GM13976 (cell line): ENCODE measurements at regions not wholly inside any gene's neighbourhood (a gene's known extent, or its start where the extent isn't known, plus 50 kb on each side); places are given as distances from the start of the nearest gene placed in this dataset.
A peak's percentile ranks its signal among the peaks of the same experiment; 100 is the strongest.

Experiments
- DNase-seq: peaks from one replicate; pipeline ENCODE4 v3.0.0; 2012; ENCODE audit warnings: low spot score
- CTCF ChIP-seq: IDR thresholded peaks from 2 replicates; pipeline ENCODE4 v1.5.1; 2012; ENCODE audit warnings: borderline replicate concordance, mild to moderate bottlenecking; ENCODE audit not compliant: insufficient read depth; ENCODE audit errors: extremely low read depth, missing control alignments, control extremely low read depth
- in situ Hi-C: fragments of 300-500 bp; cut with MboI; formaldehyde crosslinking; loops from one replicate; pipeline ENCODE4 v1.12.0; 2022; ENCODE audit warnings: low sequenced_read_pairs, mixed read lengths, inconsistent platforms; ENCODE audit not compliant: unreplicated experiment

- no peak for DNase-seq
- in situ Hi-C loops = loop anchor here (10.0 kb wide), 1 partner anchor 278 kb away; no protein-coding TSS in a partner anchor
- TF ChIP-seq CTCF = no peak
Observed at GRCh38 chr4:153122855-153123254, 81.4 kb upstream of the TRIM2 start.

- in situ Hi-C loops = loop anchor here (10.0 kb wide), 1 partner anchor 281 kb away; no protein-coding TSS in a partner anchor
- DNase-seq = no peak
- TF ChIP-seq CTCF = no peak
Observed at GRCh38 chr4:153126137-153126536, 78.1 kb upstream of the TRIM2 start.

- in situ Hi-C loops = loop anchor here (10.0 kb wide), 1 partner anchor 283 kb away; no protein-coding TSS in a partner anchor
- TF ChIP-seq CTCF = peak; percentile 72
- peak; percentile 77 for DNase-seq
Observed at GRCh38 chr4:153127760-153128494, 76.3 kb upstream of the TRIM2 start.

- in situ Hi-C loops = no loop called here
- DNase-seq = no peak
- no peak for TF ChIP-seq CTCF
Observed at GRCh38 chr4:153131596-153131995, 72.6 kb upstream of the TRIM2 start.

GRCh38 chr4:153137159-153137558 lies 67.1 kb upstream of the TRIM2 start:
- no peak for DNase-seq
- TF ChIP-seq CTCF = no peak
- in situ Hi-C loops = no loop called here

- TF ChIP-seq CTCF = no peak
- no peak for DNase-seq
- in situ Hi-C loops = no loop called here
Observed at GRCh38 chr4:153137677-153138630, 66.3 kb upstream of the TRIM2 start.
